ENCODE measurements at regions not wholly inside any gene's neighbourhood (a gene's known extent, or its start where the extent isn't known, plus 50 kb on each side); places are given as distances from the start of the nearest gene placed in this dataset.

DNA sequence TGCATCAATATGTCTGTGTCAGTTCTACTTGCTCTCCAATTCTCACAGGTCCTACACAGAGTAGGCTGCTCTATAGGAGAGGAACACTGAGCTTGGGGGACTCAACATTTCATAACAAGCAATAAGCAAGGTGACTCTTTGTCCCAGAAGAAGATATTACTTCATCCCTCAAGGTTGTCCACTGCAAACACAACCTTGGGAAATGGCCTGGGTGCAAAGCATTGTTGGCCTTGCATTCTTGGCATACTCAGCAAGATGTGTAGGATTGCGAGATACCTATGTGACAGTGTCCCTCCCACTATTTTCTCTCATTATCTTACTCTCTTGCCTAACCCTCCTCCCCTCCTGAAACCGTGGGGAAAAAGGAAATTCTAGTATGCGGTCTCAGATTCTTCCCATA lies 169.8 kb upstream of the FREM1 start:
- no peak for TF ChIP-seq POLR2AphosphoS5 (IDR thresholded peaks at IDR 0.05; ENCODE audit: low read depth)
- TF ChIP-seq, protein P1, sequence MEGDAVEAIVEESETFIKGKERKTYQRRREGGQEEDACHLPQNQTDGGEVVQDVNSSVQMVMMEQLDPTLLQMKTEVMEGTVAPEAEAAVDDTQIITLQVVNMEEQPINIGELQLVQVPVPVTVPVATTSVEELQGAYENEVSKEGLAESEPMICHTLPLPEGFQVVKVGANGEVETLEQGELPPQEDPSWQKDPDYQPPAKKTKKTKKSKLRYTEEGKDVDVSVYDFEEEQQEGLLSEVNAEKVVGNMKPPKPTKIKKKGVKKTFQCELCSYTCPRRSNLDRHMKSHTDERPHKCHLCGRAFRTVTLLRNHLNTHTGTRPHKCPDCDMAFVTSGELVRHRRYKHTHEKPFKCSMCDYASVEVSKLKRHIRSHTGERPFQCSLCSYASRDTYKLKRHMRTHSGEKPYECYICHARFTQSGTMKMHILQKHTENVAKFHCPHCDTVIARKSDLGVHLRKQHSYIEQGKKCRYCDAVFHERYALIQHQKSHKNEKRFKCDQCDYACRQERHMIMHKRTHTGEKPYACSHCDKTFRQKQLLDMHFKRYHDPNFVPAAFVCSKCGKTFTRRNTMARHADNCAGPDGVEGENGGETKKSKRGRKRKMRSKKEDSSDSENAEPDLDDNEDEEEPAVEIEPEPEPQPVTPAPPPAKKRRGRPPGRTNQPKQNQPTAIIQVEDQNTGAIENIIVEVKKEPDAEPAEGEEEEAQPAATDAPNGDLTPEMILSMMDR (IDR thresholded peaks at IDR 0.05; ENCODE audit: insufficient read depth, low read length): no peak

Data from HL-60 (cell line).